ENCODE measurements at regions not wholly inside any gene's neighbourhood (a gene's known extent, or its start where the extent isn't known, plus 50 kb on each side); places are given as distances from the start of the nearest gene placed in this dataset.

DNA sequence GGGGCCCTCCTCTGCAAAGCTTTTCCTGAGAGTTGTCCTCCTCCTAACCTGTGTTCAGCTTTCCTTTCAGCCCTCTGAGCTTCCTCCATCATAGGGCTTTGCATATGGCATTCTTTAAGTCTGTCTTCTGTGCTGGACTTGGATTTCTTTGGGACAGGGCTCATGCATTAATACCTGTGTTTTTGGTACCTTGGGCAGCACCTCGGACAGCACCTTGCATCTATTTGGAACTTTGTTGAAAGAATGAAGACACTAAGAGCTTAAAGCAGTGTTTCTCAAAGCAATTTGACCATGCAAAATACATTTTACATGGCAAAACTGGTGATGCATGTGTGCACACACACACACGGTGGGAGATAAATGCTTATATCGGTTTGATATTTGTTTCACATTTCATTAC lies 115.0 kb upstream of the SRRM4 start:
- DNase-seq, result peak; percentile 22
- in situ Hi-C loops (cut with HindIII; ENCODE audit: low pct_ligation_motif_present, low pct_unique_long_range_greater_than_20kb, low sequenced_read_pairs), result no loop called here

GRCh38 chr12:118870551-118870950 lies 110.8 kb upstream of the SRRM4 start:
- in situ Hi-C loops (cut with HindIII; ENCODE audit: low pct_ligation_motif_present, low pct_unique_long_range_greater_than_20kb, low sequenced_read_pairs), result no loop called here
- no peak for DNase-seq

DNA sequence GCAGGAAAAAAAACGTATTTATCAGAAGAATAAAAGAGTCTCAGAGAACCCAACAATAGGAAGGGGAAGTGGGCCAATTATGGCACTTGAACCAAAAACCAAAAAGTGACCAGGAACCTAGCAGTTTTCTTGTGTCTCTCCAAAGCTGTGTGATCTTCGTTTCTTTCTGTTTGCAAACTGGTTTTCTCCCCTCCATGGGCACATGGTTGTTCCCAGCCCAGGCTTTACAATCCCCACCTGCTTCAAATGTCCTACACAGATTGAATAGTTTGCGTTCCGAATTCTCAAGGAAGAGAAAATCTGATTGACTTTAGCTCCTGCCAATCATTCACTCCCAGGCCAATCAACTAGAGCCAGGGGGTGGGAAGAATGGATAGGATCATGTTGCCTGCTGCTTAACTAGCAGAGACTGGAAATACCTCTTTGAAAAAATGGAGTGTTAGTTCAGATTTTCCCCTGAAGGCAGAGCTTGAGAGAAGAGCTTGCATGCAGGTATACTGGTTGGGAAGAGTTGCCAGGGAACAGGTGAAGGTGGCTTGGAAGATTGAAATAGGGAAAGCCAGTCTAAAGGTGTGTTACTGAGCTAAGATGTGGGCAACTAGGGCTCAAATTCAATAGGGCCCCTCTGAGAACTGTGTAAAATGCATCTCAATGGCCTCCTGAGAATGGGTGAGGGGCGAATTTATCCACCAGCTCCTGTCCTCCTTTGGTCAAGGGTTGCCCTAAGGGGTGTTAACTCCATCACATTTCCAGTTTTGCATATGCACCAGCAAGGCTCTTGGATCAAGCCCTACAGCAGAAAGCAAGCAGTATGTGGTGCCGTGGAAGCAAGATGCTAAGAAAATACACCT lies 106.4 kb upstream of the SRRM4 start:
- in situ Hi-C loops (cut with HindIII; ENCODE audit: low pct_ligation_motif_present, low pct_unique_long_range_greater_than_20kb, low sequenced_read_pairs), result no loop called here
- DNase-seq, result no peak

GRCh38 chr12:118880720-118881493 lies 100.4 kb upstream of the SRRM4 start:
- in situ Hi-C loops (cut with HindIII; ENCODE audit: low pct_ligation_motif_present, low pct_unique_long_range_greater_than_20kb, low sequenced_read_pairs), result no loop called here
- no peak for DNase-seq

GRCh38 chr12:118884226-118884625 lies 97.1 kb upstream of the SRRM4 start:
- in situ Hi-C loops (cut with HindIII; ENCODE audit: low pct_ligation_motif_present, low pct_unique_long_range_greater_than_20kb, low sequenced_read_pairs), result no loop called here
- peak; percentile 22 for DNase-seq

DNA sequence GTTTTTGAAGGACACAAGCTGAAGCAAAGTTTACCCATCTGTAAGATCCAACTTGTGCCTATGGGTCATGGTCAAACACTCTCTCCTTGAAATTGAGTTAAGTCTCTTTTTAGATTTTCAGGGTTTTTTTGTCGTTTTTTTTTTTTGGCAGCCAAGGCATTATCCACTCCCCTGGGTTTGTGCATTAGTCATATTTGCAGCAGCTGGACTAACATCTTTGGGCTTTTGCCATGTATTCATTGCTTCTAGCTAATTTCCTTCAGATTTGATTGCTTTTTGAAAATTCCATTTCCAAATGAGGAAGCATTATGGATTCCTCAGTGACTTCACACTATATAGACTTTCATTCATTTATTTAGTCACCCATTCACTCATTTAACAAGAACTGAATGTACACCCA lies 80.3 kb upstream of the SRRM4 start:
- no peak for DNase-seq
- in situ Hi-C loops (cut with HindIII; ENCODE audit: low pct_ligation_motif_present, low pct_unique_long_range_greater_than_20kb, low sequenced_read_pairs), result no loop called here

- DNase-seq, result no peak
- in situ Hi-C loops (cut with HindIII; ENCODE audit: low pct_ligation_motif_present, low pct_unique_long_range_greater_than_20kb, low sequenced_read_pairs), result no loop called here
Observed at GRCh38 chr12:118908811-118909210, 72.5 kb upstream of the SRRM4 start.

GRCh38 chr12:118912697-118913270 lies 68.6 kb upstream of the SRRM4 start:
- in situ Hi-C loops (cut with HindIII; ENCODE audit: low pct_ligation_motif_present, low pct_unique_long_range_greater_than_20kb, low sequenced_read_pairs), result no loop called here
- DNase-seq, result no peak

GRCh38 chr12:118921761-118922160 lies 59.6 kb upstream of the SRRM4 start:
- in situ Hi-C loops (cut with HindIII; ENCODE audit: low pct_ligation_motif_present, low pct_unique_long_range_greater_than_20kb, low sequenced_read_pairs), result no loop called here
- no peak for DNase-seq

GRCh38 chr12:118922405-118922804 lies 58.9 kb upstream of the SRRM4 start:
- in situ Hi-C loops (cut with HindIII; ENCODE audit: low pct_ligation_motif_present, low pct_unique_long_range_greater_than_20kb, low sequenced_read_pairs), result no loop called here
- peak; percentile 27 for DNase-seq

- in situ Hi-C loops (cut with HindIII; ENCODE audit: low pct_ligation_motif_present, low pct_unique_long_range_greater_than_20kb, low sequenced_read_pairs), result no loop called here
- DNase-seq, result no peak
Observed at GRCh38 chr12:118925407-118925806, 55.9 kb upstream of the SRRM4 start.

GRCh38 chr12:118925826-118926225 lies 55.5 kb upstream of the SRRM4 start:
- in situ Hi-C loops (cut with HindIII; ENCODE audit: low pct_ligation_motif_present, low pct_unique_long_range_greater_than_20kb, low sequenced_read_pairs), result no loop called here

More at GRCh38 chr12:118925826-118926225, 55.5 kb upstream of the SRRM4 start:
- no peak for DNase-seq
